IPS DF 4.7 (cell line): ENCODE measurements at regions not wholly inside any gene's neighbourhood (a gene's known extent, or its start where the extent isn't known, plus 50 kb on each side); places are given as distances from the start of the nearest gene placed in this dataset.

Experiments used
- DNase-seq: peaks from one replicate; pipeline ENCODE4 v3.0.0-alpha.2; 2013; ENCODE audit warnings: low spot score; ENCODE audit errors: extremely low read depth

DNA sequence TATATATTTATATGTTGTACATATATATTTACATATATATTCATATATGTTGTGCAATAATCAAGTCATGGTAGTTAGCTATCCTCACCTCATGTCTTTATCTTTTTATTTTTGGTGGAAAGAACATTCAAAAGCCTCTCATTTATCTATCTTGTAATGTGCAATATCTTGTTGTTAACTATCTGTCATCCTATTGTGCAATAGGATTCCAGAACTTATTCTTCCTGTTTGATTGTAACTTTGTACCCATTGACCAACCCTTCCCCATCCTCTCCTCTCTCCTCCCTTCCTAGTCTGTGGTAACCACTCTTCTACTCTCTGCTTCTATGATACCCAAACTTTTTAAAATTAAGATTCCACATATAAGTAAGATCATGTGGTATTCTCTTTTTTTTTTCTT is 115.6 kb upstream of the PDGFD start:
- no peak for DNase-seq

DNA sequence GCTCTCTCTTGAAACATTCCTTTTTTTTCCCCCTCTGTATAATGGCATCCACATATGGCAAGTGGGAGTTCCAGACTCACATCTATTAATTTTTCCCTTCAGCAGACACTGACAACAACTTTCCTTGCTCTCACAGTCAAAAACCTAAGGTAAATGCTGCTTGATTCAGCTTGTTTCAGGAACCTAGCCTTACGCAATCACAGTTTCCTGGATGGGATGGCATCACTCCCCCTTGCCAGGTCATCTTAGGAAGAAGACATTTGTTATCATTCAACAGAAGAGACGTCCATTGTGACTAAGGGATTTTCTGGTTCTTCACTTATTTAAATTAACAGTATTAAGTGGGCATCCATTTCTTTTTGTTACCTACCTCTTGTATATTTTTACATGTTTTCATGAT is 112.0 kb upstream of the PDGFD start:
- DNase-seq: no peak

DNA sequence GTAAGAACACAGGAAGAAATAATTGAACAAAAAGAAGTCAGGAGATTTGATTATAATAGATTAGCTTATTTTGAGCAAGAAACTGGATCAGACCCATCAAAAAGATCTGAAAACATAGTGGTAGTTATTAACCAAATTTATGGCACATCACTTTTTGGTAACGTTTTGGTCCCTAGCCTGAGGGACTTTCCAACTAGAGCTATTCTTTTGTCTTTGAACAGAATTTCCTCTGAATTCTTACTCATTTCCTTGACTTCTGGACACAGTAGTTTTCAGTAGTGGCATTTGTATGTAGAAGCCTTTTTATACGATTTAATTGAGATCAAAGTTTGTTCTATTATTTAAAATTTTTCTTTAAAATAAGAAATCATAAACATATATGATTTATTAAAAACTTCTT is 96.5 kb upstream of the PDGFD start:
- DNase-seq: no peak

DNA sequence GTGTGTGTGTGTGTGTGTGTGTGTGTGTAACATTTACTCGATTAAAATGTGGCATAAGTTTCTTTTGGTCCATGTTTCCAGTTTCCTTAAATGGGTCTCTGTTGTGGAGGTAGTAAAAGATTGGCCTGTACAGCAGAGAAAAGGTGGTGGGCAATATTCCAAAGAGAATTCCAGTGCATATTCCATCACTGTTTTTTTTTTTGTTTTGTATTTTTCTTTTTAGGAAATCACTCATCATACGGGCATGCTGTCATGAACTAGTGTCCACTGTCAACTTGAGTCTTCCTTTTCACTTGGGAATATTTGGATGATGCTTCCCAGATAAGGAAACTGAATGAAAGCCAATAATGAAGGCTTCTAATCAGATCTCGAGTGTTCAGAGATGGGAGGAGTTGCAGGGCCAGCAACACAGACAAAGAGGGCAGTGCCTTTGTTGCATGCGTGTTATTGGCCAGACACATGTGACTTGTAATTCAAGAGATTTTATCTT is 95.2 kb upstream of the PDGFD start:
- no peak for DNase-seq

DNA sequence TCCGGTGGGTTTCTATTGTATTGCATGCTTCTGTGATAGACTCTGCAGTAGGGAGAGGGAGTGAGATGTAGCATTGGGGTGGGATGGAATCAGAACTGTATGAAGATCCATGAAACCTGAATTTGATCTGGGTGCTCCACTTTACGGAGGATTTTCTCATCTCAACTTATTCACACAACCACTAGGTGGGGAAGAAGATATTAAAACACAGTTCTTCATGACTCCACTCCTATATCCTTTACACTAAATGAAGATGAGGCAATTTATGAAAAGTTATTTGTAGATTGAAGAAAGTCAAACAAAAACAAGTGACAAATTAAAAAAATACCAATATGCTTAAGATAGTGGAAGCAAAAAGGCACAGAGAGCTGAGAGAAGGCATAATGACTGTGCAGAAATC is 92.6 kb upstream of the PDGFD start:
- DNase-seq: no peak

DNA sequence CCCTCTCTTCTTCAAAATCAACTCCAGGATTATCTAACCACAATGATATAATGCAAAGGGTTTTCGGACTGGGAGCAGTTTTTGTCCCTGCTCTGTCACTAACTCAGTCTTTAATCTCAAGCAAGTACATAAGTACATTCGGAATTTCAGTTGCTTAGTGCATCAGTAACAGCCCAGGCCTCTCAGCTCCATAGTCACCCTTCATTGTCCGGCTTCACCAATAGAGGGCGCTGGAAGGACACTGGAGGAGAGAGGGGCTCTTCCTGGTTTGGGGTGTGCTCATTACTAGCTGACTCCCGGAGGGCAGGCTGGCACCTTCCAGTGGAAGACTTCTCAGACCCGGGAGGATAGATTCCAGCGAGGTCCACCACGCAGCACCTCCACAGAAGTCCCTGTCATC is 90.4 kb upstream of the PDGFD start:
- DNase-seq: peak; percentile 51

DNA sequence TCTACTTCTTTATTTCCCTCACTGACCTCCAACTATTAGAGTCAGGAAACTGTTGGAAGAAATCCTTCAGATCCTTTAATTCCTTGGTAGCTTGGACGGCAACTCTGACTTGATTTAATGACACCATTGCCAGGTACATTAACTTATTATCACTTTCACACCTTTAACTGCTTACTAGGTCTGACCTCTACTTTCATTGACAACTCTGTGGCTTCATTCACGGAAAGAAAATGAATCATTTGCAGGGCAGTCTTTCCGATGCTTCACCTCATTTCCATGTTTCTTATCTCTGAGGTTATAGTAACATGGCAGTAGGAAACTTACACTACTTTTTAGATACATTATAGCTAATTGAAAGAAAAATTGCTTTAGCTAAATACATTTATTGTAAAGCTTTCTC is 82.6 kb upstream of the PDGFD start:
- no peak for DNase-seq

DNA sequence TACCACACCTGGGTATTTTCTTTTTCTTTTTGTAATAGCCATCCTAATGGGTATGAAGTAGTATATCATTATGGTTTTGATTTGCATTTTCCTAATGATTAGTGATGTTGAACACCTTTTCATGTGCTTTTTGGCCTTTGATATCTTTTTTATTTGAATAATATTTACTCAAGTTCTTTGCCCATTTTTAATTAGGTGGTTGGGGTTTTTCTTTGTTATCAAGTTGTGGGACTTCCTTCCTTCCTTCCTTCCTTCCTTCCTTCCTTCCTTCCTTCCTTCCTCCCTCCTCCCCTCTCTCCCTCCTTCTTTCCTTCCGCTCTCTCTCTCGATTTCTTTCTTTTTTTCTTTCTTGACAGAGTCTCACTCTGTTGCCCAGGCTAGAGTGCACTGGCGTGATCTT is 75.0 kb upstream of the PDGFD start:
- DNase-seq: no peak

DNA sequence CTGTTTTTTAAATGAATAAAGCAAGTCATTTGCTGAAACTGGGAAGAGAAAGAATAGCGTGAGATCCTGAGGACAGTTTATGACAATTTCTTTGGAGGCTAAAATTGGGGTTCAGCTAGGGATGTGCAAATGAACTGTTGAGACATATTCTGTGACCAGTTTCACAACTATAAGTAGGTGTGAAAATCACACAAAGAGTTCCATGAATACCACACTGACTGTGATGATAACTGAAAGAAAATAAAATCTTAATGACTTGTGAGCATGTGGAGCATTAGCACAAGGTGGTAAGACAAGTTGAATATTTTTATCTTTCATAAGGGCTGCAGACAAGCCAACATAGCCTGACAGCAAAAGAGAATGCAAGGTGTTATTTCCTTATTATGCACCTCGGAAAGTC is 61.1 kb upstream of the PDGFD start:
- no peak for DNase-seq

DNA sequence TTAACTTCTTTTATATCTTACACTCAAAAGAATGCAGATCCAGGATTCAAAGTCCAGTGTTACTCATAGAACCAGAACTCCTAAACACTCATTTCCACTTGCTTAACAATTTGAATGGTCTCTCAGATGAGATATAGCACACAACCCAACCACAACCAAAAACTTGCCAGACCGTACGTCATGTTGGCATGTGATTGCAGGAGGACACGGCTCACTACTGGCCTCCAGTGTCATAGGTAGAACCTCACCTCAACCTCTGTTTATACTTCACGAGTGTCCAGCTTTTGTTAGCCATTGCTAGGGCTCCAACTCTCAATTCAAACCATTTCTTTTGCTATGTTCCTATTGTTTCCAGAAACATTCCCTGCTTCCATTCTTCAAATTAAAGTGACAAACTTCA is 58.5 kb upstream of the PDGFD start:
- DNase-seq: no peak

DNA sequence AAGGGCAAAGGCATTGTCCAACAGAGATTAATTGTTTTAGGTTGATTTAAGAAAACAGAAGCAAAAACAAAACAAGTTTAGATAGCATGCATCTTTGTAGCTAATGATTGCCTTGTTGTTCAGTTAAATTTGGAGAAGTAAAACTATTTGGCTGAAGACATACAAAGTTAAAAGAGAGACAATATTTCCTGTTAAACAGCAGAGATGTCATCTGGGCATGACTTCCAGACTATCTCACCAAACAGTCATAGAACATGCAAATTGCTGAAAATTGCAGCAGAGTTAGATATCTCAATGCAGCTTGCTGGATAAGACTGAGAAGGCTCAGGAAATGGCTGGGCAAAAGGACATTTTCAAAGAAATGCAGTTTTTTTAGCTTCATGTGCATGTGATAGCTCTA is 57.5 kb upstream of the PDGFD start:
- no peak for DNase-seq

DNA sequence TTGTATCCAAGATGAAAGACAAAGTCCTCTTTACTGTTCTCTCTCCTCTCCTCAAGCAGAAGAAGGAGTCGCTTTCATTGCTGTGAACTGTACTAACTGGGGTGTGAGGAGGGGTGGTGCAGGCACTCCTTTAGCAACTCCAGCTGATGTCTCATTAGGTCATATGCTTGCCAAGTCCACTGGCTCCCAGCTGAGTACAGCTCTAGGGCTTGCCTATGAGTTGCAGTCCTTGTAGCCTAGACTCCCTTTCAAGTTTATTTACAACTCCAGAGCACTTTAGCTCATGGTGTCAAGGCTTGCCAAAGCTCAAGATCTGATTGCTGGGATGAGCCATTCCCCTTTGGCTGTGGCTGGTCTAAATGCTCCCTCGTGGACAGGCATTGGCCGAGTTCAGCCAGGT is 55.1 kb upstream of the PDGFD start:
- DNase-seq: no peak

DNA sequence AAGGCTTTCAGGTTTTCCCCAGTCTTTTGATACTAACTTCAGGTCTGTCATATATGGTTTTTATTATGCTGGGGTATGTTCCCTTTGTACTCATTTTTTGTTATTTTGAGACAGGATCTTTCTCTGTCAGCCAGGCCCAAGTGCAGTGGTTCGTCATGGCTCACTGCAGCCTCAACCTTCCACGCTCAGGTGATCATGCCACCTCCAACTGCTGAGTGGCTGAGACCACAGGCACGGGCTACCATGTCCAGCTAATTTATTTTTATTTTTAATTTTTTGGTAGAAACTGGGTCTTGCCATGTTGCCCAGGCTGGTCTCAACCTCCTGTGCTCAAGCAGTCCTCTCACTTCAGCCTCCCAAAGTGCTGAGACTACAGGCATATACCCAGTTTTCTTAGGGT is 50.6 kb upstream of the PDGFD start:
- no peak for DNase-seq
